ENCODE measurements at regions not wholly inside any gene's neighbourhood (a gene's known extent, or its start where the extent isn't known, plus 50 kb on each side); places are given as distances from the start of the nearest gene placed in this dataset.

- Histone ChIP-seq H3K9me3 (replicated peaks; ENCODE audit: control insufficient read depth, insufficient read depth, low read length) (no peaks in the 10 kb centered on the region), H3K4me3 (replicated peaks in 1 of 3; ENCODE audit: insufficient read depth in 1 of 3, low read depth in 1 of 3, low read length in 3 of 3) (no peak overlapping the region), H2AFZ (ENCODE audit: low read depth, low read length) (no peak overlapping the region), H3K27me3 (ENCODE audit: control insufficient read depth in 2 of 2, insufficient read depth in 2 of 2, low read length in 2 of 2) (no peaks in the 10 kb centered on the region), H3K4me1 (ENCODE audit: control insufficient read depth, extremely low read depth, insufficient read depth, low read length) (no peaks in the 10 kb centered on the region), H3K9ac (replicated peaks; ENCODE audit: extremely low read depth, insufficient read depth, low read length) (no peak overlapping the region), H3K4me2 (ENCODE audit: insufficient read depth, low read length) (no peak overlapping the region), H3K9me1 (replicated peaks; ENCODE audit: control insufficient read depth, extremely low read depth, insufficient read depth, low read length) (no peaks in the 10 kb centered on the region), H3K36me3 (ENCODE audit: control insufficient read depth in 2 of 2, extremely low read depth in 1 of 2, insufficient read depth in 2 of 2, low read length in 2 of 2) (no peaks in the 10 kb centered on the region), H4K20me1 (replicated peaks; ENCODE audit: control insufficient read depth, extremely low read depth, insufficient read depth, low read length) (no peaks in the 10 kb centered on the region), H3K79me2 (ENCODE audit: control insufficient read depth, insufficient read depth, low read length) (no peaks in the 10 kb centered on the region), H3K27ac (ENCODE audit: insufficient read depth, low read depth, low read length) (no peak overlapping the region)
- dilution Hi-C loops (cut with MboI; ENCODE audit: extremely low pct_ligation_motif_present, low sequenced_read_pairs) (no loop called here), intact Hi-C loops (cut with micrococcal nuclease) (no loop called here)
- TF ChIP-seq EZH2 (IDR thresholded peaks at IDR 0.05; ENCODE audit: borderline replicate concordance, low read depth, low read length, severe bottlenecking) (no peak), POLR2A (IDR thresholded peaks at IDR 0.05; ENCODE audit: low read depth, low read length) (no peak), POLR2AphosphoS5 (IDR thresholded peaks at IDR 0.05; ENCODE audit: insufficient read depth, low read depth, low read length) (no peak), MAX (IDR thresholded peaks at IDR 0.05; ENCODE audit: insufficient read depth, insufficient read length) (no peak), GATA2 (IDR thresholded peaks at IDR 0.05; ENCODE audit: insufficient read depth, insufficient read length, low read depth, low read length) (no peak), JUN (IDR thresholded peaks at IDR 0.05; ENCODE audit: borderline replicate concordance, insufficient read depth, insufficient read length, low read depth) (no peak), MYC (IDR thresholded peaks at IDR 0.05; ENCODE audit: low read depth, low read length) (no peak), FOS (IDR thresholded peaks at IDR 0.05; ENCODE audit: borderline replicate concordance, insufficient read depth, low read length) (no peak), CTCF (IDR thresholded peaks at IDR 0.05; ENCODE audit: extremely low read depth in 1 of 2, insufficient read depth in 1 of 2, low read depth in 1 of 2, low read length in 2 of 2) (no peak)
- DNase-seq (ENCODE audit: low read depth, low spot score) (no peak), FAIRE-seq (no peak)
- BruUV-seq (replicated peaks) = no TSS peak
- ChIA-PET CTCF (no interaction called here), POLR2A (no interaction called here)
Observed at GRCh38 chr16:80407265-80407987, 133.4 kb upstream of the DYNLRB2 start.

Data from endothelial cell of umbilical vein (primary cell).